GM23338 (cell line): ENCODE measurements at regions not wholly inside any gene's neighbourhood (a gene's known extent, or its start where the extent isn't known, plus 50 kb on each side); places are given as distances from the start of the nearest gene placed in this dataset.

Experiments used
- CTCF ChIP-seq, 2 experiments: fragments of 200-600 bp in 1 of 2; sonication (generic) in 1 of 2; conservative IDR thresholded peaks; 2 replicates each; pipeline versions ENCODE4 v1.5.1 to v1.6.1; 2016 to 2017; ENCODE audit warnings: antibody characterized with exemption in 2 of 2, low read depth in 2 of 2, mild to moderate bottlenecking in 2 of 2, moderate library complexity in 1 of 2
- EZH2 ChIP-seq: fragments of 200-600 bp; sonication (generic); IDR thresholded peaks from one replicate; pipeline ENCODE4 v1.8.0; 2017; ENCODE audit warnings: antibody characterized with exemption, mild to moderate bottlenecking, low read depth; ENCODE audit not compliant: unreplicated experiment
- EZH2phosphoT487 ChIP-seq: fragments of 200-600 bp; sonication (generic); IDR thresholded peaks from one replicate; pipeline ENCODE4 v1.8.1; 2018; ENCODE audit warnings: antibody characterized with exemption; ENCODE audit not compliant: unreplicated experiment
- POLR2AphosphoS5 ChIP-seq: IDR thresholded peaks from 2 replicates; pipeline ENCODE4 v1.6.1; 2016; ENCODE audit warnings: antibody characterized with exemption, low read depth
- REST ChIP-seq: IDR thresholded peaks from one replicate; pipeline ENCODE4 v1.6.1; 2018; ENCODE audit warnings: antibody characterized with exemption; ENCODE audit not compliant: unreplicated experiment

- TF ChIP-seq CTCF (conservative IDR thresholded peaks at IDR 0.05; ENCODE audit: low read depth in 2 of 2) (no peak), POLR2AphosphoS5 (no peak), REST (no peak), EZH2phosphoT487 (no peak), EZH2 (no peak)
Observed at GRCh38 chr9:21557428-21557768, 75.3 kb upstream of the IFNE start.
